ENCODE measurements at regions not wholly inside any gene's neighbourhood (a gene's known extent, or its start where the extent isn't known, plus 50 kb on each side); places are given as distances from the start of the nearest gene placed in this dataset.

DNA sequence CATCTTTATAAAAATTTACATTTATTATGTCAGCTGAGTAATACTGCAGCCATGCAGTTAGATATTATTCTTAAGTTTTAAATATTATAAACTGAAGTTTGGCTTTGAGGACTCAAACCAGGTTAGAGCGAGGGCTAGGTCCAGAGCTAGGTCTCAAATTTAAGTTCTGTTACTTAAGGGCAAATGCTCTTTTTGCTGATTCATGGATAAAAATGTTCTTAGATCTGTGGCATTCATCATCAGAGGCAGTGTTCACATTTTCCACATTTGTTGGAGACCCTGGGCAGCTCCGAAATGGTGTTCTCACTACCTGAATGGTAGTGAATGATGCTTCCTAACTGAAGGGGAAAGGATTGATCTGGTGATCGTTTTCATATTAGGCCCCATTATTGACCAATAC lies 121.4 kb upstream of the MB21D2 start:
- CTCF ChIA-PET = interaction anchor here (0.8 to 6.9 kb wide), 5 partner anchors 109 to 223 kb away, joined by 3 to 273 read pairs (median 3); no protein-coding TSS in a partner anchor
- H3K36me3 ChIP-seq (ENCODE audit: control insufficient read depth in 2 of 2, extremely low read depth in 1 of 2, insufficient read depth in 2 of 2, low read length in 2 of 2) = no peaks in the 10 kb centered on the region
- H3K9me1 ChIP-seq (replicated peaks; ENCODE audit: control insufficient read depth, extremely low read depth, insufficient read depth, low read length) = no peaks in the 10 kb centered on the region
- no peak overlapping the region for H3K27ac ChIP-seq (ENCODE audit: insufficient read depth, low read depth, low read length)
- DNase-seq (ENCODE audit: low read depth, low spot score) = no peak
- POLR2A ChIA-PET = no interaction called here
- dilution Hi-C loops (cut with MboI; ENCODE audit: extremely low pct_ligation_motif_present, low sequenced_read_pairs) (no loop called here), intact Hi-C loops (cut with micrococcal nuclease) (no loop called here)
- H3K4me2 ChIP-seq (ENCODE audit: insufficient read depth, low read length) = no peak overlapping the region
- no peak for TF ChIP-seq EZH2 (IDR thresholded peaks at IDR 0.05; ENCODE audit: borderline replicate concordance, low read depth, low read length, severe bottlenecking)
- no peak for TF ChIP-seq GATA2 (IDR thresholded peaks at IDR 0.05; ENCODE audit: insufficient read depth, insufficient read length, low read depth, low read length)
- no peaks in the 10 kb centered on the region for H3K4me1 ChIP-seq (ENCODE audit: control insufficient read depth, extremely low read depth, insufficient read depth, low read length)
- H4K20me1 ChIP-seq (replicated peaks; ENCODE audit: control insufficient read depth, extremely low read depth, insufficient read depth, low read length) = no peaks in the 10 kb centered on the region
- no peak overlapping the region for H3K9ac ChIP-seq (replicated peaks; ENCODE audit: extremely low read depth, insufficient read depth, low read length)
- H3K79me2 ChIP-seq (ENCODE audit: control insufficient read depth, insufficient read depth, low read length) = no peaks in the 10 kb centered on the region
- FAIRE-seq = no peak
- H3K27me3 ChIP-seq (ENCODE audit: control insufficient read depth in 2 of 2, insufficient read depth in 2 of 2, low read length in 2 of 2) = no peaks in the 10 kb centered on the region
- BruUV-seq (replicated peaks) = no TSS peak
- no peak overlapping the region for H3K4me3 ChIP-seq (replicated peaks in 1 of 3; ENCODE audit: insufficient read depth in 1 of 3, low read depth in 1 of 3, low read length in 3 of 3)
- no peak overlapping the region for H2AFZ ChIP-seq (ENCODE audit: low read depth, low read length)
- H3K9me3 ChIP-seq (replicated peaks; ENCODE audit: control insufficient read depth, insufficient read depth, low read length) = no peaks in the 10 kb centered on the region

DNA sequence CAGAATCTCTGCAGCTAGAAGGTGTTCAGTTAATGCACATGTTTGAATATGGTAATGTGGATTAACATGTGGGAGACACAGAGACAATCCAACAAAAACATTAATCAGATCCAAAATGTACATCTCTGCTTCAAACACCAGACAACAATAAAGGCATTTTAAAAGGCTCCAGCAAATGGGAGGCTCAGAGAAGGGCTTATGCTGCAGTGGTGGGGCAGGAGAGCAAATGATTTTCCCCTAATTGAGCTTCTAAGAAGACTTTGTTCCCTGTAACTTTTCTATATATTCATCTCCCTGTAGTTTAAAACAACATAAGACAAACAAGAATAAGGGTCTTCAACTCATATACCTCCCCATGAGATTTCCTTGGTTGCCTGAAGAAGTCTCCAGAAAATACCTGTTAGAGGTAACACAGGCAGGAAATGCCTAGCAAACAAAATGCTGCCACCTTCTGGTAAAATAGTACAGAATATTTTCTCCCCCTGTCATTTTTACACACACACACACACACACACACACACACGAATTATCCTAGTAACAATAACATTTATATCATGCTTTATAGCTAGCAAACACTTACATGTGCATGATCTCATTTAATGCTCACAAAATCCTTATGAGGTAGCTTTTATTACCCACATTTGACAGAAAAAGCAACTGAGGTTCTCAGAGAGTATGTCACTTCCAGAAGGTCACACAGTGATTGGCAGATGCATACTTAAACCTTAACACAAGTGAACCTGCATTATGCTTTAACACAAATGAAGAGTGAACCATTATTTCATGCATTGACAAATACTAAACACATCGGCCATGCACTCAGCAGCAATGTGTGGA lies 123.4 kb upstream of the MB21D2 start:
- DNase-seq (ENCODE audit: low read depth, low spot score) (peak; percentile 43), FAIRE-seq (peak; percentile 81)
- Histone ChIP-seq H3K79me2 (ENCODE audit: control insufficient read depth, insufficient read depth, low read length) (no peaks in the 10 kb centered on the region), H3K9ac (replicated peaks; ENCODE audit: extremely low read depth, insufficient read depth, low read length) (no peak overlapping the region), H4K20me1 (replicated peaks; ENCODE audit: control insufficient read depth, extremely low read depth, insufficient read depth, low read length) (no peaks in the 10 kb centered on the region), H3K4me2 (ENCODE audit: insufficient read depth, low read length) (no peak overlapping the region), H3K27ac (ENCODE audit: insufficient read depth, low read depth, low read length) (no peak overlapping the region), H3K9me3 (replicated peaks; ENCODE audit: control insufficient read depth, insufficient read depth, low read length) (no peaks in the 10 kb centered on the region), H3K9me1 (replicated peaks; ENCODE audit: control insufficient read depth, extremely low read depth, insufficient read depth, low read length) (no peaks in the 10 kb centered on the region), H3K4me3 (replicated peaks in 1 of 3; ENCODE audit: insufficient read depth in 1 of 3, low read depth in 1 of 3, low read length in 3 of 3) (no peak overlapping the region), H3K4me1 (ENCODE audit: control insufficient read depth, extremely low read depth, insufficient read depth, low read length) (no peaks in the 10 kb centered on the region), H3K36me3 (ENCODE audit: control insufficient read depth in 2 of 2, extremely low read depth in 1 of 2, insufficient read depth in 2 of 2, low read length in 2 of 2) (no peaks in the 10 kb centered on the region), H2AFZ (ENCODE audit: low read depth, low read length) (no peak overlapping the region), H3K27me3 (ENCODE audit: control insufficient read depth in 2 of 2, insufficient read depth in 2 of 2, low read length in 2 of 2) (no peaks in the 10 kb centered on the region)
- dilution Hi-C loops (cut with MboI; ENCODE audit: extremely low pct_ligation_motif_present, low sequenced_read_pairs) (no loop called here), intact Hi-C loops (cut with micrococcal nuclease) (loop anchor here (1.0 to 10.0 kb wide), 6 partner anchors 124 to 576 kb away; partner anchors contain the start of gene MB21D2)
- no TSS peak for BruUV-seq (replicated peaks)
- CTCF ChIA-PET = interaction anchor here (0.7 to 6.9 kb wide), 30 partner anchors 9 to 573 kb away, joined by 3 to 273 read pairs (median 4); partner anchors contain the start of gene MB21D2
- POLR2A ChIA-PET = no interaction called here
- TF ChIP-seq, protein P1, sequence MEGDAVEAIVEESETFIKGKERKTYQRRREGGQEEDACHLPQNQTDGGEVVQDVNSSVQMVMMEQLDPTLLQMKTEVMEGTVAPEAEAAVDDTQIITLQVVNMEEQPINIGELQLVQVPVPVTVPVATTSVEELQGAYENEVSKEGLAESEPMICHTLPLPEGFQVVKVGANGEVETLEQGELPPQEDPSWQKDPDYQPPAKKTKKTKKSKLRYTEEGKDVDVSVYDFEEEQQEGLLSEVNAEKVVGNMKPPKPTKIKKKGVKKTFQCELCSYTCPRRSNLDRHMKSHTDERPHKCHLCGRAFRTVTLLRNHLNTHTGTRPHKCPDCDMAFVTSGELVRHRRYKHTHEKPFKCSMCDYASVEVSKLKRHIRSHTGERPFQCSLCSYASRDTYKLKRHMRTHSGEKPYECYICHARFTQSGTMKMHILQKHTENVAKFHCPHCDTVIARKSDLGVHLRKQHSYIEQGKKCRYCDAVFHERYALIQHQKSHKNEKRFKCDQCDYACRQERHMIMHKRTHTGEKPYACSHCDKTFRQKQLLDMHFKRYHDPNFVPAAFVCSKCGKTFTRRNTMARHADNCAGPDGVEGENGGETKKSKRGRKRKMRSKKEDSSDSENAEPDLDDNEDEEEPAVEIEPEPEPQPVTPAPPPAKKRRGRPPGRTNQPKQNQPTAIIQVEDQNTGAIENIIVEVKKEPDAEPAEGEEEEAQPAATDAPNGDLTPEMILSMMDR (IDR thresholded peaks at IDR 0.05; ENCODE audit: extremely low read depth in 1 of 2, insufficient read depth in 1 of 2, low read depth in 1 of 2, low read length in 2 of 2) = peak; percentile 15
- TF ChIP-seq, protein P2, sequence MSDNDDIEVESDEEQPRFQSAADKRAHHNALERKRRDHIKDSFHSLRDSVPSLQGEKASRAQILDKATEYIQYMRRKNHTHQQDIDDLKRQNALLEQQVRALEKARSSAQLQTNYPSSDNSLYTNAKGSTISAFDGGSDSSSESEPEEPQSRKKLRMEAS (IDR thresholded peaks at IDR 0.05; ENCODE audit: insufficient read depth, insufficient read length) = no peak
